Stimulated activated CD4-positive, alpha-beta T cell treated with anti-CD3 and anti-CD28 coated beads, Interleukin-12 subunit alpha, Interleukin-12 subunit beta, amount 100 ng/mL, for 24 hours (primary cell): ENCODE measurements at regions not wholly inside any gene's neighbourhood (a gene's known extent, or its start where the extent isn't known, plus 50 kb on each side); places are given as distances from the start of the nearest gene placed in this dataset.

Source experiments
- DNase-seq, 2 experiments: peaks; one replicate each; pipeline ENCODE4 v3.0.0-alpha.2; 2020; ENCODE audit warnings: low read depth in 2 of 2

DNA sequence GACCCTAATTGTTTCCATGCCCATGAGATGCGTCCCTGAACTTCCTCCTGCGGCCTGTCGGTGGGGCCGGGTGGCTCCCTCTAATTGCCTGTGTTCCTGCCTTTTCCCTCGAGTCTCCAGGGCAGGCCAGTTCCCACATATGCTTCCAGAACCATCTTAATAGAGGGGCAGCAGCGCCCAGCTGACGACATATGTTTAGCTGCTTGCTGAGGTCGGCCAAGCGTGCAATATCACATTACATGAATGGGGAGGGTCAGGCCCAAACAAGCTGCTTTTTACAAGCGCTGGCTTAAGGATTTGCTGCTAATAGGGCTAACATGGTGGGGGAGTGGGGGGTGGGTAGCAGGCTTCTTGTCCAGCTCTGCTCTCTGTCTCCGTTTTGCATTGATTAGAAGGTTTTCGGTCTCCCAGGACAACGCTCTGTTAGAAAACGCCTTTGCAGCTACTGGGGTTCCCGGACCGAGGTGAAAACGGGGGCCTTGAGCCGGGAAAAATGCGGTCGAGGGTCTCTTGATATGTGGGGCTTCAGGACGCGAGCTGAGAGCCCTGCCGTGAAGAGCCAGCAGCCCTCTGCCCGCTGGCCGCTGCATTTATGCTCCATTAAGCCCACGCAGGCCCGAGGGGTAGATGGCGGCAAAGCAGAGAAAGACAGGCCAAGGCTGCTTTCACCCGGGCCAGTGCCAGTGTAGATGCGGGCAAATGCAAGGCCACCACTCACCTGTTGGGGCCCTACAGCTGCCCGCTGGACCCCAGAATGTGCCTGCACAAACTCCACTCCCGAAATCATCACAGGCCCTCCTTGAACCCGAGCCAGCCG lies 308.5 kb downstream of the BMP7 start:
- no peak for DNase-seq

DNA sequence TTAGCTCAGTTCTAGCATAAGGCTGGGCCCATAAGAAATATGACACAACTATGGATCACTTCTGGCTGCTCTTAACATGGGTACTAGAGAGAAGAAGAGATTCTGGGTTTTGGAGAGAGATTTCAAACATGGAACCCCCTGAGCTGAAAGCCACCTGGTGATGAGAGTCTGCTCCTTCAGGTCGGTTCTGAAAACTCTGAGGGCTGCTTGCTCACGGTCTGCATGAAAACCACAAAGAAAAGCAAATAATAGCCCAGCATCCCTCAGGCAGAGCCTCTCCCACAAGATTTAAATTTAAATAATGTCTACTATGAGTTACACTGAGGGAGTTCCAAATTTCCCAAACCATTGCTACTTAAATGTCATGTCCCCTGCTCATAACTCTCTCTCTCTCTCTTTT lies 301.5 kb downstream of the BMP7 start:
- DNase-seq: no peak

DNA sequence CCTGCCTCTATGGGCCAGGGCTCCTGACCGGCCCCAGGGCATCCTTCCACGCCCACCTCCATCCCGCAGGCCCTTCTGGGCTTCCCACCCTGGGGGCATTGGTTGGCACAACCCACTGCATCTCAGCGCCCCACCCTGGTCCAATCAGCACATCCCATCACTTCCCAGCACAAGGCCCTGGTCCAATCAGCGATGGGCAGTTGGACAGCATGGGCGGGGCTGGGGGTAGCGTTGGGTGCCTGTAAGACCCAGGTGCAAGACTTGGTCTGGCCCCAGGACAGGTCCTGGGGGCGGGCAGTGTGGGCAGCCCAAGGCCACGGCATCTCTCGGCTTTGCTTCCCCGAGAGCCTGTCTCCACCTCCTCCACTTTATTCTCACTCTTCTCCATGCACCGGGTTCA lies 298.5 kb downstream of the BMP7 start:
- no peak for DNase-seq

DNA sequence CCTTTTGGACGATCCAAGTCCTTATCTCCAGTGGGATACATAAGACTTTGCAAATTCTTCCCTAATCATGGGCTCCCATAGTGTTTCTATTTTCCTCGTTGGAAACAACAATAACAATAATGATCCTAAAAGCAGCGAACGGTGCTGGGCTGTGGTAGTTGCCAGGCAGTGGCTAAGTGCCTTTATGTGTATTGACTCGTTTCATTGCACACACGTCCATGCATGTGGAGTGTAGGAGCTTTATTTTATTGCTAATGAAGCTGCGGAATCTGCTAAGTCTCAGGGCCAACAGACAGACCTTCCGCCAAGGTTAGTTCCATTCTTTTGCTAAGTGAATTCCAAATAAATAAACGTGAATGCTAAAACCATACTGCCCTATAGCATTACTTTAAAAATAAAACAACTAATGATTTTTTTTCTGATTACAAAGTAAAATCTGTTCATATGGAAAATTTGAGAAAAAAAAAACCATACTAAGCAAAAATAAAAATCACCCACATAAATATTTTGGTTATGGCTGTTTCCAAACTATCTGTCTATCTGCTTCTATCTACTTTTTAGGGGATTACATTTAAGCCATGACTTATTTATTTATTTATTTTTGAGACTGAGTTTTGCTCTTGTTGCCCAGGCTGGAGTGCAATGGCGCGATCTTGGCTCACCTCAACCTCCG lies 297.9 kb downstream of the BMP7 start:
- no peak for DNase-seq

DNA sequence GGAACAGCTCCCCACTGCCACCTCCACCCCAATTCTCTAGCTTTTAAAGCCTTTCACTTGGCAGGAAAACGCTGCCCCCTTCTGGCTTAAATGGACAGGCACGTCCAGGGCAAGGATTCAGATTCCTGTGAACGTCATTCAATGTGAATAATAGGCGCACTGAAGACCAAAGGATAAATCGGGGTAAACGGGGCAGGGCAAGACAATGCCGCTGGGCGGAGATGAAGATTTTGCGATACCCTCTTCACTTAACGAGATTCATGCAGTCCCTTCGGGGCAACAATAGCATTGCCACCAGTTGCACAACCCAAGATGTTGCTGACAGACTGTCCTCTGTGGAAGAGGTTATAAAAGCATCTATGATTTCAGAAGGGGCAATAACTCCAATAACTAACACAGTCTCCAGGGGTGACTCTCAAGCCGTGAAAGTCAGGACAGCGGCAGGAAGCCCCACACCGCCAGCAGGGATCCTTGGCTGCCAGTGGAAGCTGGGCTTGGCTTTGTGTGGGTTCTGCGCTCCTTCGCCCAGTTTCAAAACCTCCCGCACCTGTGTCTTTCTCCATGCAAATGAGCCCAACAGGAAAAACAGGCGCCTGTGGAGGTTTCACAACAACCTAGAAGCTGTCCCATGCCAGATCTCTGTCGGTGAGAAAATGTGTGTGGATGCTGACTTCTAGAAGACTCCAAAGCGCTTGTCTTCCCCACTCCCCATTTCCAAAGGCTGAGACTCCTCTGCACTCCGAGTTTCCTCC lies 291.8 kb downstream of the BMP7 start:
- DNase-seq: peak in 1 of 2 experiments; percentile 17

DNA sequence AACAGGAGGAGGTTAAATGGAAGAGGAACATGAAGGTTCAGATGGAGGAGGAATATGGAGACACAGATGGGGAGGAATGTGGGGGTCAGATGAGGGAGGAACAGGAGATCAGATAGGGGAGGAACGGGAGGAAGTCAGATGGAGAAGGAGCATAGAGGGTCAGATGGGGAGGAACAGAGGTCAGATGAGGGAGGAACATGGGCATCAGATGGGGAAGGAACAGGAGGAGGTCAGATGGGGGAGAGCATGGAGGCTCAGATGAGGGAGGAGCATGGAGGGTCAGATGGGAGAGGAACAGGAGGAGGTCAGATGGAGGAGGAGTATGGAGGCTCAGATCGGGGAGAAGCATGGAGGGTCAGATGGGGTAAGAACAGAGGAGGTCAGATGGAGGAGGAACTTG lies 290.6 kb downstream of the BMP7 start:
- DNase-seq: no peak

DNA sequence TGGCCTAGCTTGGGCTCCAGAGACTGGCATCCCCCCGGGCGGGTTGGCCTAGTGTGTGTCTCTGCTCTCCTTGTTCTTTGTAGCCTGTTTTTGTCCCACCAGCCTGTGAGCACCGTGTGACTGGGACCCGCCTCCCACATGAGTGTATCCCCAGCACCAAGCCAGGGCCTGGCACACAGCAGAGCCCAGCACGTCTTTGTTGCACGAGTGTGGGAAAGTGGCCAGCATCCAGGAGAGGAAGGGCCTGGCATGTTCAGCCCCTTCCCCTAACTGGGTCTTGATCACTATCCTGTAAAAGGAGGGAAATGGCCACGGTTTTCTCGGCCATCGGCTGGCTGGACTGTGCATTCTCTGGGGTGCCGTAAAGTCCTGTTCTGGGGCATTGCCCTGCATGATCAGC lies 290.1 kb downstream of the BMP7 start:
- DNase-seq: no peak

DNA sequence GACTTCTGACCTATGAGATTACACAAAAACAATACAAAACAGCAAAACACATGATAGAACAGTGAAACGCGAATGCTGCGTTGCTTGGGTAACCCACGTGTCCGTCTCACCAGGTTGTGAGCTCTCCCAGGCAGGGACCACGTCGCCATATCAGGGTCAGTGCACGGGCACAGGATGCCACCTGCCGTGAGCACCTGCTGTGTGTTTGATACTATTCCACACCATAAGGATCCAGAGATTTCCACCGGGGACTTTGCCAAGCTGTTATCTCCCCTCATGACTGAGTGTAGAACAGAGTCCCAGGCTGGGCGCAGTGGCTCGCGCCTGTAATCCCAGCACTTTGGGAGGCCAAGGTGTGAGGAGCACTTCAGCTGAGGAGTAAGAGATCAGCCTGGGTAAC lies 288.0 kb downstream of the BMP7 start:
- DNase-seq: no peak

DNA sequence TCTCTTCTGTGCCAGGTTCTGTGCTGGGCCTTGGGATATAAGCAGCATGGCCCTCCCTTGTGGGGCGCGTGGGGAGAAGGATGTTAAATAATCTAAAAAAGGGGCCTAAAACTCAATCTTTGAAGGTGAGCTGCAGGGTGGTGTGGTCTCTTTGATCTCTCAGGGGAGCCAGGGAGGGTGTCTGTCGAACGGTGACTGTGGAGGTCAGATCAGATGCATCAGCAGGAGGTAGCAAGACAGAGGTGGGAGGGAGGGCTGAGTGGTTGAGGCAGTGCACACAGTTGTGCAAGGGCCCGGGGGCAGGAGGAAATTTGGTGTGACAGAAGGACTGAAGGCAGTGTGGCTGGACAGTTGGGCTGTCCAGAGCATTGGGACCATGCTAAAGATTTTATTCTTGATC lies 287.3 kb downstream of the BMP7 start:
- no peak for DNase-seq

DNA sequence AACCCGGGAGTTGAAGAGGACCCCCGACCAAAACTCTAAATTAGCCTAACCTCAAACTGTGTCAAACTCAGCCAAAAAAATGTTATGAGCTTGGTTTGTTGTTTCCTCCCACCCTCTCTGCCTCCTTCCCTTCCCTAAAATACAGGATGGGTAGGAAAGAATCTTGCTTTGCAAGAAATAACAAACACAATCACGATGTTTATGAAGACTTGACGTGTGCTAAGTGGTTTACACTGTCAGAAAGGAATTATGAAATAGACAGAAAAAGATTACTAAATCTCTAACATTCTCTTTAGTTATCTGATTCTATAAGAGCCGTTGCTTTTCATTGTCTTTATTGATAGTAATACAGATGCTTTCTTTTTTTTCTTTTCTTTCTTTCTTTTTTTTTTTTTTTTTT lies 285.1 kb downstream of the BMP7 start:
- no peak for DNase-seq

DNA sequence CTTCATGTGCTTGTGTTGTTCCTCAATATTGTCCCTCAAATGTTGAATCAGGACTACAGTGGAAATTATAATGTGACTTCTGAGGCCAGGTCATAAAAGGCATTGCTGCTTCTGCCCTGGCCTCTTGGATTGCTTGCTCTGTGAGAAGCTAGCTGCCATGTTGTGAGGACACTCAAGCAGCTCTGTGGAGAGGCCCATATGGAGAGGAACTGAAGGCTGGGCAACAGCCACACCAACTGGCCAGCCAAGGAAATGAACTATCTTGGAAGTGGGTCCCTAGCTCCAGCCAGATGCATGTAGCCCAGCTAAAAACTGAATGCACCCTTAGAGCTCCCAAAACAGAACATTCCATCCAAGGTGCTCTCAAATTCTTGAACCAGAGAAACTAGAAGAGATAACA lies 282.6 kb downstream of the BMP7 start:
- DNase-seq: no peak

DNA sequence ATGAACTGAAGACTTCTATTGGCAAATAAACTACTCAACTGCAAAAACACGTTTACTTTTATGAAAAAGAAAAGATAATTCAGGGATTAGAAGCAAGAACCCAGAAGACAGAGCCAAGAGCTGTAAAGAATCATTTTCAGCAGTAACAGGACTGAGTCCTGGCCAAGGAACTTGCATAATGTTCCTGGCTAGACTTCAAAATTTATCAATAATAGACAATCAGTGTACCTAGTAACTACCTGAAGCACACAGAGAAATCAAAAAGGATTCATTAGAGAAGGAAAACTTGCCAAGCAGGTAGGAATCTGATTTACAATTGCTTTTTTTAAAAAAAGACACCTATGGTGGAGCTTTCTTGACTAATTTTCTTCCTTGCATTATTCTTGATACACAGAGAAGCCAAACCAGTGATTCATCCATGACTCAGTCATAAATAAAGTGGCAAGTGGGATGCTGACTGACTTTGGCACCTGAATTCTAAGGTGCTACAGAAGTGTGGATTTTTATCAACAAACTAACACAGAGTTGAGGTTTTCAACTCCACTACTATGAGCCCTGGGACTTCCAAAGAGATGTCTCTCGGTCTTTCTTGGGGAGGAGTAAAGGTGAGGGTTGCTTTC lies 281.3 kb downstream of the BMP7 start:
- no peak for DNase-seq

DNA sequence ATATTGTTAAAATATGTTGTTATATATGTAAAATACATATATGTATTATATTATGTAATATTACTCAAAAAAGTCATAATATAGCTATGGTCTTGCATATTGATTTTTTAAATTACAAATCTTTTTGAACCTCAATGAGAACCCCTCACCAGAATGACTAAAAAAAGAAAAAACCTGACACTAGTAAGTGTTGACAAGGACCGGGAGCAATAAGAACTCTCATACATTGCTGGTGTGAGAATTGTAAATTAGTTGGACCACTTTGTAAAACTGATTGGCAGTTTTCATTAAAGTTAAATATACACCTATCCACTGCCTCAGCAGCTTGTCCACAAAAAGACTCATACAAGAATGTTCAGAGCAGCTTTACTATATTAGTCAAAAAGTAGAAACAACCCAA lies 280.0 kb downstream of the BMP7 start:
- no peak for DNase-seq

DNA sequence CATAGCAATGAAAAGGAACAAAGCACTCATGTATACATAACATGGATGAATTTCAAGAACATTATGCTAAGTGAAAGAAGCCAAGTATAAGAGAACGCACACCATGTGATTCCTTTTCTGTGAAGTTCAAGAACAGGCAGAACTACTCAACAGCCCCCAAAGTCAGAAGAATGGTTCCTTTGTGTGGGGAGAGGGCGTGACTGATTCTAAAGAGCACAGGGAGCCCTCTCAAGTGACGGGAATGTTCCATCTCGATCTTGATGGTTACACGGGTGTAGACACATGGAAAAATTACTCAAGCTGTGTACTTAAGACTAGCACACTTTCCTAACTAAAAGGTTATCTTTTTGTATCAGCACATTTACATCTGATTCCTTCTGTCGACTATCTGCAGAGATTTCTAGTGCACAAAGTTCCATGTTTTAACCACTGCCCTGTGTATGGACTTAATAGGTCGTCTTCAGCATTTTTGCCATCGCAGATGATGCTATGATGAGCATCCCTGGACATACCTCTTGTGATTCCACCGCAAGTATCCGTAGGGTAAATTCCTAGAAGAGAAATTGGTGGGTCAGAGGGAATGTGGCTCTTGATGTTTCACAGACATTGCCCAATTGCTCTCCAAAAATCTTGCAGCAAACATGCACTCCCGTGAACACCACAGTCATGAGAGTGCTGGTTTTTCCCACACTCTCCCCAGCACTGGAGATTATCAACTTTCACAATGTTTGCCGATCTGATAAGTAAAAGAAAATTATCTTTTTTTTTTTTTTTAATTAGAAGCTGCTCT lies 279.3 kb downstream of the BMP7 start:
- no peak for DNase-seq

DNA sequence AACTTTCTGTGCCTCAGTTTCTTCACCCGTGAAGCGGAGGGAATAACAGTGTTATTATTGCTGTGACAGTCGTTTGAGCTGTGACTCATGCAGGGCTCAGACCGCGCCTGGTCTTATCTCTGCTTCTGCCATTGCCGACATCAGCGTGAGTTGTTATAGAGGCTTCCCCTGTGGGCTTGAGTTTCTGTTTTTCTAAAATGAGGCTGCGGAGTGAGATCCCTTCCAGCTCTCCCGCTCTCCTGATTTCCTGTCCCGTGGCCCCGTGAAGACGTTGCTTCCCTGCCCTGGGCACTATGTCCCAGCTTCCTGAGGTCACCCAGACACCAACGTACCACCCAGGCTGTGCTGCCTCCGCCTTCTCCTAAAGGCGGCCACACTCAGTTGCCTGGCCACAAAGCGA lies 278.5 kb downstream of the BMP7 start:
- DNase-seq: no peak

DNA sequence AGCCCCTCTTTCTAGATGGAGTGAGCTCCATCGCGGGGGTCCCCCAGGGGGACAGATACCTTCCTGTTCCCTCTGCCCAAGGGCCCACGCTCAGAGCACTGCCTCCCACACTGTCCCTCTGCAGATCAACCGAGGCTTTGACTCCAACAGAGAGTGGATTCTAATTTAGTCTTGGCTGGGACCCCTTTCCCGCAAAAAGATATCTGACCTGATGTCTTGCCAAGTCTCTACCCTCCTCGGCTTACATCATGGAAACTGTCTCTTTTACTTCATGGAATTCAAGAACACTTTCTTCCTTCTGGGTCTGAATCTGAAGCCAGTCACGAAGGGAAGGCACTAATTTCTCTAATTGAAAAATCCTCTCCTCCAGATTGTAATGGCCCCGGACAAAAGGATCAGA lies 278.0 kb downstream of the BMP7 start:
- no peak for DNase-seq

DNA sequence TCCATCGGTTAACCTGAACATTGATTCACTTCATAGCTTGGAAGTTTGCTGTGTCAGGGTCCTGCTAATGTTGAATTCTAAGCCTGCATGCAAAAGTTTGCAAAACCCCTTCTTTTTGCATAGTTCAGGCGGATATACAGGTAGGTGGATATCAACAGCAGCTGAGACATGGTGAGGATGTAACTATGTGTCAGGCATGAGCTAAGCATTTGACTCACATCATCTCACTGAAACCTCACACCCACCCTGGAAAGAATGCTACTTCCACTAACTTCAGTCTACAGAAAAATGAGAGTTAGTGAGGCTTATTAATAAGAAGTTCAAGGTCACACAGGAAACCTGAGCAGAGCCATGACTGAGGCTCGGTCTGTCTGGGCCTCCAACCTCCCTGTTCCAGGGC lies 276.9 kb downstream of the BMP7 start:
- DNase-seq: no peak

DNA sequence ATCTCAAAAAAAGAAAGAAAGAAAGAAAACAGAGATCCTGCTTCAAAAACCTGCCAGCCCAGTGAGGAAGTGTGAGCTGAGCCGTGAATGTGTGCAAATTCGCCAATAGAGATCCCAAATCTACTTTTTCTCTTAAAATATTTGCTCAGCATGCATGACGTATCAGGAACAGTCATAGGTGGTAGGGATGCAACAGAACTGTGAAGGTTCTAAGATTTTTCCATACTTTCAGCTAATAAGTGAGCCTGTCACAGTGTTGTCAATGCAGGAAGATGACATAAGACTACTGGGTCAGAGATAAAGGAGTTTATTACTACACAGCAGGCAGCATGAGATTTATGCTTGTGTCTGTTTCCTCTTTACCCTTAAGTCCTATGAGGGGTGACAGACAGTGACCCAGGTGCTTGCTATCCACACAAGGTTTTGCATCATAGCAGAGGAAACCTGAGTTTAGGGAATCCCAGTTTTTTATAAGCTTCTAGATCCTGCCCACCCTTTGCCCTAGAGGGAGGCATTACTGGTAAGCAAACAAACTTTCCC lies 273.4 kb downstream of the BMP7 start:
- DNase-seq: no peak

DNA sequence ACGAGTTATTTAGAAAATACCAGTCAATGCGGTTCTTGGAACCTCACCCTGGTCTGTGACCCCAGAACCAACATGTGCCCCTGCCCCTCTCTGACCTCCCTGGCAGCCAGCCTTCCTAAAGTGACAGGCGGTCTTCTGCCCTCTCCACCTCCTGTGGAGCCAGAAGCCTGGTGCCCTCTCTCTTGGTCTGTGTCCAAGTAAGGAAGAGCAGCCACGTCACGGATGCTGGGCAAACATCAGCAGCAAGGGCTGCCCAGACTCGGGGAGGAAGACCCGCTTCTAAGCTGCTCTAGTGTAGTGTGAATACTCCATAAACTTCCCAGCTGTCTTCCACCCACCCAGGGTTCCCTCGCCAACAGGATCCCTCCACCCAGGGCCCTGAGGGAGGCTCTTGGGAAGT lies 272.4 kb downstream of the BMP7 start:
- DNase-seq: no peak

DNA sequence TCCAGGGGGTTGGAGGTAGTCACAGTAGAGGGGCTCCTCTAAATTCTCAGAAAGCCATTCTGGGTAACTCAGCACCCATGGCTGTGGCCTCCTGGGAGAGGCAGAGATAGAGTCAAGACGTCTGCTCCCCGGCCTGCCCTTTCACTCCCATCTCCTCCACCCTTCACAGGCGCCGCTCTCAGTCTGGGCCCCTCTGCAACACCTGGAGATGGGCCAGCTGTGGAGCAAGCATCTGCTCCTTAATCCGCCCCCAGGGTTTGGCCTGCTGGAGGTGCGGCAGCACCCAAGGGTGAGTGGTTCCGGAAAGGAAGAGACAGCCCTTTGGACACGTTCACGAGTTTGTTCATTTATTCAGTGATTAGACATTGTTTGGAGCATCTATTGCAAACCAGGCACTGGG lies 271.3 kb downstream of the BMP7 start:
- no peak for DNase-seq

DNA sequence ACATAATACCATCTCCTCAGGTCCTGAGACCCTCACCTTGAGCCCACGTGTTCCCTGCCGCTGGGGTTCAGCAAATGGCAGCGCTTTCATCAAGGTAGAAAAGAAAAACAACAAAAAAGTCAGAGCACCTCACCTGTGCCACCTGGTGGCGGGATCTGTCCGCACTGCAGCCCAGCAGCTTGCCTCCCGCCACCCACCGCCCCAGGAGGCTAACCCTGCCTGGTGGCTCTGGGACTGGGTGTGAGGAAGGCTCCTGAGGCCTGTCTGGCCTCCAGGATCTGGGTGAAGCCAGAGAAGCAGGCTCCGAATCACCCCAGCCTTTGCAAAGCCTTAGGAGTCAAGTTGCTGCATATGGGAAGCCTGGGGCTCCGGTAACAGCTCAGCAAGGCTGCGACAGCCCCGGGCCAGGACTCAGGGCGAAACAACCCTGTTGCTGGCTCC lies 270.8 kb downstream of the BMP7 start:
- DNase-seq: peak in 1 of 2 experiments; percentile 12
